ENCODE measurements at regions not wholly inside any gene's neighbourhood (a gene's known extent, or its start where the extent isn't known, plus 50 kb on each side); places are given as distances from the start of the nearest gene placed in this dataset.
"Not testable (repeated sequence)": the region's sequence is repeated elsewhere in the genome, so short reads cannot be mapped to it uniquely, and the experiment has no call there.

GRCh38 chr4:12707381-12708175 lies 776.6 kb downstream of the RAB28 start:
- DNase-seq: no peak

- DNase-seq: no peak
These were observed 781.1 kb downstream of the RAB28 start for GRCh38 chr4:12703036-12703435.

GRCh38 chr4:12701384-12701783 lies 782.8 kb downstream of the RAB28 start:
- no peak for DNase-seq

GRCh38 chr4:12697970-12698369 lies 786.2 kb downstream of the RAB28 start:
- no peak for DNase-seq

GRCh38 chr4:12692815-12693214 lies 791.3 kb downstream of the RAB28 start:
- no peak for DNase-seq

- no peak for DNase-seq
These were observed 793.0 kb downstream of the RAB28 start for GRCh38 chr4:12691168-12691567.

GRCh38 chr4:12689457-12689856 lies 794.7 kb downstream of the RAB28 start:
- no peak for DNase-seq

GRCh38 chr4:12679217-12679616 lies 804.9 kb downstream of the RAB28 start:
- DNase-seq: no peak

GRCh38 chr4:12674184-12674583 lies 810.0 kb downstream of the RAB28 start:
- DNase-seq: no peak

GRCh38 chr4:12672303-12672702 lies 811.8 kb downstream of the RAB28 start:
- DNase-seq: no peak

- no peak for DNase-seq
These were observed 826.0 kb downstream of the RAB28 start for GRCh38 chr4:12658146-12658545.

GRCh38 chr4:12651876-12652275 lies 832.3 kb downstream of the RAB28 start:
- DNase-seq: no peak

GRCh38 chr4:12645732-12646131 lies 838.4 kb downstream of the RAB28 start:
- no peak for DNase-seq

- no peak for DNase-seq
These were observed 839.9 kb downstream of the RAB28 start for GRCh38 chr4:12644261-12644660.

GRCh38 chr4:12636191-12636590 lies 847.9 kb downstream of the RAB28 start:
- DNase-seq: no peak

GRCh38 chr4:12635629-12636028 lies 848.5 kb downstream of the RAB28 start:
- DNase-seq: no peak

GRCh38 chr4:12633053-12633651 lies 851.0 kb downstream of the RAB28 start:
- DNase-seq: peak in 49 of 51 donors; percentile 0 to 75 (median 35)

GRCh38 chr4:12615822-12616221 lies 868.3 kb downstream of the RAB28 start:
- DNase-seq: no peak

- no peak for DNase-seq
These were observed 871.3 kb downstream of the RAB28 start for GRCh38 chr4:12612876-12613275.

- not testable (repeated sequence) for DNase-seq
These were observed 874.8 kb downstream of the RAB28 start for GRCh38 chr4:12609212-12609875.

- DNase-seq: no peak
These were observed 888.2 kb downstream of the RAB28 start for GRCh38 chr4:12595986-12596385.

GRCh38 chr4:12595489-12595888 lies 888.7 kb downstream of the RAB28 start:
- no peak for DNase-seq

- DNase-seq: no peak
These were observed 895.6 kb downstream of the RAB28 start for GRCh38 chr4:12588582-12588981.

All from hypothalamus (tissue), 51 donors.